MCF 10A (cell line): ENCODE measurements at regions not wholly inside any gene's neighbourhood (a gene's known extent, or its start where the extent isn't known, plus 50 kb on each side); places are given as distances from the start of the nearest gene placed in this dataset.

Source experiments
- BruUV-seq: library from RNA; stranded (reverse); fragments of 400-500 nt; replicated peaks from 2 replicates; lab custom pipeline; 2021; lab: Mats Ljungman, UMichigan
- CTCF ChIA-PET: fragments of 300-600 bp; sonication (Branson Sonifier 250); formaldehyde crosslinking; extraction: SDS; loops from one replicate; lab custom pipeline; 2021; ENCODE audit warnings: antibody characterized with exemption, inconsistent platforms; lab: Yijun Ruan, JAX
- POLR2A ChIA-PET: fragments of 300-600, 350-650 bp; sonication (Branson Sonifier 250); formaldehyde crosslinking; extraction: SDS; loops from one replicate; lab custom pipeline; 2020; ENCODE audit warnings: antibody characterized with exemption, inconsistent platforms; lab: Yijun Ruan, JAX
- DNase-seq: peaks from one replicate; pipeline ENCODE4 v3.0.0-alpha.2; 2018; ENCODE audit not compliant: unreplicated experiment
- H3K27ac Mint-ChIP-seq: one replicate; pipeline ENCODE4 v1.8.0; 2022; ENCODE audit warnings: mild to moderate bottlenecking, low read depth, mixed read lengths; ENCODE audit not compliant: unreplicated experiment
- H3K27me3 Mint-ChIP-seq: one replicate; pipeline ENCODE4 v1.8.0; 2022; ENCODE audit warnings: mixed read lengths; ENCODE audit not compliant: insufficient read depth, unreplicated experiment
- H3K36me3 Mint-ChIP-seq: one replicate; pipeline ENCODE4 v1.8.0; 2022; ENCODE audit warnings: mild to moderate bottlenecking, moderate library complexity, mixed read lengths; ENCODE audit not compliant: insufficient read depth, unreplicated experiment
- H3K4me1 Mint-ChIP-seq: one replicate; pipeline ENCODE4 v1.8.0; 2022; ENCODE audit warnings: mixed read lengths; ENCODE audit not compliant: insufficient read depth, unreplicated experiment
- H3K4me3 Mint-ChIP-seq: one replicate; pipeline ENCODE4 v1.8.0; 2022; ENCODE audit warnings: mild to moderate bottlenecking, moderate library complexity, mixed read lengths; ENCODE audit not compliant: unreplicated experiment
- H3K9me3 Mint-ChIP-seq: one replicate; pipeline ENCODE4 v1.8.0; 2022; ENCODE audit warnings: mixed read lengths; ENCODE audit not compliant: unreplicated experiment
- intact Hi-C: fragments of 100-400 bp; cut with micrococcal nuclease; formaldehyde crosslinking; loops from 2 replicates; pipeline ENCODE4 v1.14.1; 2022
- TF ChIP-seq, protein P1 (sequence below): fragments of 200-600 bp; IDR thresholded peaks from one replicate; pipeline ENCODE4 v1.8.0; 2022; ENCODE audit warnings: antibody characterized with exemption, mild to moderate bottlenecking; ENCODE audit not compliant: unreplicated experiment

DNA sequence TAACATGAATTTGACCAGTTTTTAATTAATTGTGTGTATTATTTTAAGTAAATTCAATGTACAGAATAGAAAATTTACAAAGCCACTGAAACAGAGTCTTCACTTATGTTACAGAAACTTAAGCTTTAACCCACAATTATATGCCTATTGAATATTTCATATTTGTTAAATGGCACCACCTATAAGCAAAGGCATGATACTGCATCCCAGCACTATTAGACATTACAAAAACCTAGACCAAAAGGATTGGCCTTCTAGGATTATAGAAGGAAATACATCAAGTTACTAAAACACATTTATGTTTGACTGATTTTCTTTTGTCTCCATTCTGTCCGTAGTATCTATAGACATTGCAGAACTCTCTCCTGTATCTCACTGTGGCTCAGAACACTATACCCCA lies 578.1 kb downstream of the AJAP1 start:
- TF ChIP-seq, protein P1, sequence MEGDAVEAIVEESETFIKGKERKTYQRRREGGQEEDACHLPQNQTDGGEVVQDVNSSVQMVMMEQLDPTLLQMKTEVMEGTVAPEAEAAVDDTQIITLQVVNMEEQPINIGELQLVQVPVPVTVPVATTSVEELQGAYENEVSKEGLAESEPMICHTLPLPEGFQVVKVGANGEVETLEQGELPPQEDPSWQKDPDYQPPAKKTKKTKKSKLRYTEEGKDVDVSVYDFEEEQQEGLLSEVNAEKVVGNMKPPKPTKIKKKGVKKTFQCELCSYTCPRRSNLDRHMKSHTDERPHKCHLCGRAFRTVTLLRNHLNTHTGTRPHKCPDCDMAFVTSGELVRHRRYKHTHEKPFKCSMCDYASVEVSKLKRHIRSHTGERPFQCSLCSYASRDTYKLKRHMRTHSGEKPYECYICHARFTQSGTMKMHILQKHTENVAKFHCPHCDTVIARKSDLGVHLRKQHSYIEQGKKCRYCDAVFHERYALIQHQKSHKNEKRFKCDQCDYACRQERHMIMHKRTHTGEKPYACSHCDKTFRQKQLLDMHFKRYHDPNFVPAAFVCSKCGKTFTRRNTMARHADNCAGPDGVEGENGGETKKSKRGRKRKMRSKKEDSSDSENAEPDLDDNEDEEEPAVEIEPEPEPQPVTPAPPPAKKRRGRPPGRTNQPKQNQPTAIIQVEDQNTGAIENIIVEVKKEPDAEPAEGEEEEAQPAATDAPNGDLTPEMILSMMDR = no peak
- Mint-ChIP-seq H3K4me1 (peaks cover 6% of the 10 kb centered on the region), H3K27ac (no peak overlapping the region), H3K27me3 (peaks cover 79% of the 10 kb centered on the region), H3K36me3 (no peaks in the 10 kb centered on the region), H3K9me3 (peaks cover 22% of the 10 kb centered on the region), H3K4me3 (no peak overlapping the region)
- intact Hi-C loops = no loop called here
- ChIA-PET POLR2A (no interaction called here), CTCF (interaction anchor here (0.7 kb wide), 1 partner anchor 77 kb away, joined by 3 read pairs; no protein-coding TSS in a partner anchor)
- no TSS peak for BruUV-seq
- DNase-seq = no peak

DNA sequence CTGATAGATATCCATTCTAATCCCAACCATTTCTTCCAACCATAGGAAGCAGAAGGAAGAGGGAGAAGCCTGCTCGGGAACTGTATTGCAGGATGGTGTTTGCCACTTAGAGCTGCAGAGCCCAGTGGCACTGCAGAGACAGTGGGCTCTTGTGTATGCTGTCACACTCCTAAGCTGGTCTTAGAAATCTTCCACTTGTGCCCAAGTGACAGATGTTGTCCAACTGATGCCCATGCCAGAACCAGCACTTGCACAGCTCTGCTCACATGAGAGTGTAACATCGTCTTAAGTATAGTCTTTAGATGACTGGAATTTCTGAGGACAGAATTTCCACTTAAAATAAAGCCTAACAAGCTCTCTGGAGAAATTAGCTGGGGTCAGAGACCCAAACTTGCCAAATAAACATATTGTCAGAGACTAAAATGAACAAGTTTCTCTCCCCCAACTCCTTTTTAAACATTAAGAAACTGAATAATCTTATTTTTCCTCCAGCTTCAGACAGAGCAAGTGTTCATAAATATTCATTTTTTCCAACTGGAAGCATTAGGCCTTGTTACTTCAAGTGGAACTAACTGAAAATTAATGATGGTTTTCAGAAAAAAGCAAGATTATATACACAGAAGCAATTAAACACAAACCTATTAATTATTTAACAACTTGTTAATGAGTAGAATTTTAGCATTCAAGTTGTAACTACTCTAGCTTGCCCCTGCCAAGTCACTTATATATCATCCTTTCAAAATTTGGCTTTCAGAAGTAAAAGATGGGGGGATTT lies 577.3 kb downstream of the AJAP1 start:
- DNase-seq = no peak
- intact Hi-C loops = no loop called here
- POLR2A ChIA-PET = interaction anchor here (0.6 to 0.7 kb wide), 2 partner anchors 13 to 48 kb away, joined by 3 read pairs; no protein-coding TSS in a partner anchor
- Mint-ChIP-seq H3K4me1 (peaks cover 6% of the 10 kb centered on the region), H3K36me3 (no peaks in the 10 kb centered on the region), H3K27ac (no peak overlapping the region), H3K4me3 (no peak overlapping the region), H3K9me3 (peaks cover 22% of the 10 kb centered on the region), H3K27me3 (peaks cover 75% of the 10 kb centered on the region)
- CTCF ChIA-PET = no interaction called here
- TF ChIP-seq, protein P1 = no peak
- no TSS peak for BruUV-seq

DNA sequence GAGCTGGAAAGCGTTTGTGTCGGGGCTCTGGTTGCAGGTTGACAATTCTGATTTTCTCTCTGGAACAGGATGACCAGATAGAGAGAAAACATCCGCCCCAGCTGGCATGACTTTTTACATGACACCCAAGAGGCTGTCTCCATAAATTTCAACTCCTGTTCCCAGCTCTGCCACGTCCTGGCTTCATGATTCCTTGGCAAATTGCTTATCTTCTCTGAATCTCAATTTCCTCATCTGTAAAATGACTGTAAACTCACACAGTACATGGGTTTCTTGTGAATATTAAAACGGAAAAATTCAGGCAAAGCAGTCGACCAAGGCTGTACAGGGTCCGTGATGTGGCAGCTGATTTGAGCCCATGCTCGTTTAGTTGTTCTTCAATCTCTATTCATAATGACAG lies 572.7 kb downstream of the AJAP1 start:
- Mint-ChIP-seq H3K36me3 (no peaks in the 10 kb centered on the region), H3K9me3 (peaks cover 4% of the 10 kb centered on the region), H3K27ac (no peak overlapping the region), H3K27me3 (peaks cover 50% of the 10 kb centered on the region), H3K4me1 (peaks cover 6% of the 10 kb centered on the region), H3K4me3 (no peak overlapping the region)
- no peak for DNase-seq
- TF ChIP-seq, protein P1 = no peak
- no TSS peak for BruUV-seq
- CTCF ChIA-PET = no interaction called here
- intact Hi-C loops = no loop called here
- POLR2A ChIA-PET = no interaction called here

DNA sequence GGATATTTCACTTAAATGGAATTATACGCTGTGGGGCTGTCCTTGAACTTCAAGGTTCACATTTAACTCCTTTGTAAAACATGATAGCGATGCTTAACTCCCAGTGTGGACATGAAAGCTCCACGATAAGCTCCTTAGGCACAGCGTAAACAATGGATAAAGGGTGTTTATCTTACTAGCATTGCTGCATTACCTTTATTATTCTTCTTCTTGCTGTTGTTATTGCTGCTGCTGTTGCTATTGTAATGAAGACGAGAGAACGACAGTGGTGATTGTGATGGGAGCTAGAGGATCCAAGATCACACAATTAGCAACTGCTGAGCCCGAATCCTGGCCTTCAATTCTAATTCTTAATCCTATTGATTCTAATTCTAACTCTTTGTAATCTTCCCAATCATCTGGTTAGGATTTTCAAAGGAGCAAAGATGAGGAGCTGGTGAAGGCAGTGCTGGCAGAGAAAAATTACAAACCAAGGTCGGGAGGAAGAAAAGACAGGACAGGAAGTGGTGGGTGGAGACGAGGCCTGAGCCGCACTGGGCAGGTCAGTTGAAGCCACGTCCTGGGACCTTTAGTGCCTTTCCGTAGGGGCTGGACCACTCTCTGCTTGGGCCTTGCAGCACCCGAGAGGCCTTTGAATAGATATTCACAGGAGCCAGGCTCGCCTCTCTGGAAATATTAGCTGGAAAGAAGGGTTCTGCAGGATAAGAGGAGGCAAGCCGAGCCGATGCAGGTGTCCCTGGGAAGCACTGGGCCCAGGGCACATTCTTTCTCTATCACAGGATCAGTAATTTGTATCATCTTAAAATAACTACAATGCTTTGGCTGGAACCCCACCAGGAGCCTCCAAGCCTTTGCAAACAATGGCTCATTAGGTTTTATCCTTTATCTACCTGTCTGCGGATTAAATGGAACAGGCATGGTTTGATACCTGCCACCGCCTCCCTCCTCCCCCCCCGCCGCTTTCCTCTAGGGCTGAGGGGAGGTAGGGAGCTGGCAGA lies 571.6 kb downstream of the AJAP1 start:
- BruUV-seq = no TSS peak
- Mint-ChIP-seq H3K36me3 (no peaks in the 10 kb centered on the region), H3K4me1 (peaks cover 6% of the 10 kb centered on the region), H3K27ac (no peak overlapping the region), H3K27me3 (peaks cover 50% of the 10 kb centered on the region), H3K4me3 (no peak overlapping the region), H3K9me3 (peaks cover 7% of the 10 kb centered on the region)
- DNase-seq = no peak
- intact Hi-C loops = no loop called here
- POLR2A ChIA-PET = no interaction called here
- CTCF ChIA-PET = interaction anchor here (0.7 kb wide), 1 partner anchor 14 kb away, joined by 3 read pairs; no protein-coding TSS in a partner anchor
- TF ChIP-seq, protein P1 = no peak
